ENCODE measurements at regions not wholly inside any gene's neighbourhood (a gene's known extent, or its start where the extent isn't known, plus 50 kb on each side); places are given as distances from the start of the nearest gene placed in this dataset.
"Not testable (repeated sequence)": the region's sequence is repeated elsewhere in the genome, so short reads cannot be mapped to it uniquely, and the experiment has no call there.

- H3K27ac ChIP-seq (ENCODE audit: low read depth, low read length); H3K27me3 Mint-ChIP-seq (ENCODE audit: insufficient read depth); H3K4me3 ChIP-seq (ENCODE audit: low read length); H3K36me3 Mint-ChIP-seq (ENCODE audit: low read depth); H3K4me1 Mint-ChIP-seq; H3K9me3 ChIP-seq (ENCODE audit: control insufficient read depth, low read length); H3K4me3 Mint-ChIP-seq; H3K9ac ChIP-seq (ENCODE audit: extremely low read depth, low read length, poor library complexity, severe bottlenecking); H3K27ac Mint-ChIP-seq; H3K4me1 ChIP-seq (ENCODE audit: control insufficient read depth, insufficient read depth, low read length); H3K27me3 ChIP-seq (ENCODE audit: control insufficient read depth, insufficient read depth, low read length, poor library complexity, severe bottlenecking); H3K36me3 ChIP-seq (ENCODE audit: control insufficient read depth, insufficient read depth, low read length); DNase-seq: not testable (repeated sequence)
- TF ChIP-seq, protein P1, sequence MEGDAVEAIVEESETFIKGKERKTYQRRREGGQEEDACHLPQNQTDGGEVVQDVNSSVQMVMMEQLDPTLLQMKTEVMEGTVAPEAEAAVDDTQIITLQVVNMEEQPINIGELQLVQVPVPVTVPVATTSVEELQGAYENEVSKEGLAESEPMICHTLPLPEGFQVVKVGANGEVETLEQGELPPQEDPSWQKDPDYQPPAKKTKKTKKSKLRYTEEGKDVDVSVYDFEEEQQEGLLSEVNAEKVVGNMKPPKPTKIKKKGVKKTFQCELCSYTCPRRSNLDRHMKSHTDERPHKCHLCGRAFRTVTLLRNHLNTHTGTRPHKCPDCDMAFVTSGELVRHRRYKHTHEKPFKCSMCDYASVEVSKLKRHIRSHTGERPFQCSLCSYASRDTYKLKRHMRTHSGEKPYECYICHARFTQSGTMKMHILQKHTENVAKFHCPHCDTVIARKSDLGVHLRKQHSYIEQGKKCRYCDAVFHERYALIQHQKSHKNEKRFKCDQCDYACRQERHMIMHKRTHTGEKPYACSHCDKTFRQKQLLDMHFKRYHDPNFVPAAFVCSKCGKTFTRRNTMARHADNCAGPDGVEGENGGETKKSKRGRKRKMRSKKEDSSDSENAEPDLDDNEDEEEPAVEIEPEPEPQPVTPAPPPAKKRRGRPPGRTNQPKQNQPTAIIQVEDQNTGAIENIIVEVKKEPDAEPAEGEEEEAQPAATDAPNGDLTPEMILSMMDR (conservative IDR thresholded peaks at IDR 0.05): peak; percentile 47
- 63 to 81% methylated on average over 9 to 30 of the region's 31 CpGs for WGBS, 2 experiments (ENCODE audit: insufficient coverage in 1 of 2, insufficient read length in 1 of 2)
- H3K9me3 Mint-ChIP-seq: peaks cover 10% of the 10 kb centered on the region
Observed at GRCh38 chr2:90237923-90238361, 1546.5 kb downstream of the RPIA start.

DNA sequence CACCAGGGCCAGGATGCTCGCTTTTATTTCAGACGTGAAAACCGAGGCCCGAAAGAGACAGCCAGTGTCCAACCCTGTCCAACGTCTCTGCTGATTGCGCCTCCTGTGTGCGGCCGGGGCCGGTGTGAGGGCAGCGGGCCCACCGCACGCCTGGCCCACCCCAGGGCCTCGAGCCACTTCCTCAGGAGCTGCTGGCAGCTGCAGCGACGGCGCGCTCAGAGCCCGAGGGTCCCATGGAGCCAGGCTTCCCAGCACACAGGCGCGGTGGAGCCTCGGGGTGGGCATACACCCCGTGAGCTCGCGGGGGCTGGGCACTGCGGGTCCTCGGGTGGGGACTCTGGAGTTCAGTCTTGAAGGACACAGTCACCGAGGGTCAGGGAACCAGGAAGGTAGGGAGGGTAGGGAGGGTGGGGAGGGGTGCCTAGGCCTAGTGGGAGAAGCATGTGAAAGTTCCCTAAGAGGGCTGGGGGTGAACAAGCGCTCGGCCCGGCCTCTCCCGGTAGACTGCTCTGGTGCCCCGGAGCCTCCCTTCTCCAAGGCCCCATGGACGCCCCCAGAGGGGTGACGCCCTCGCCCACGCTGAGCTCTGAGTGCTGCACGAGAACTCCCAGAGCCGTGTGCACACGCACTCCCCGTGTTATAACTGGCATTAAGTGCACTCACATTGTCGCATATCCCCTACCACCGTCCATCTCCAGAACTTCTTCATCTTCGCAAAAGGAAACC lies 1547.2 kb downstream of the RPIA start:
- peaks cover 10% of the 10 kb centered on the region for H3K9me3 Mint-ChIP-seq
- H3K36me3 ChIP-seq (ENCODE audit: control insufficient read depth, insufficient read depth, low read length); H3K36me3 Mint-ChIP-seq (ENCODE audit: low read depth); H3K9me3 ChIP-seq (ENCODE audit: control insufficient read depth, low read length); H3K27me3 Mint-ChIP-seq (ENCODE audit: insufficient read depth); H3K4me3 Mint-ChIP-seq; DNase-seq; H3K4me3 ChIP-seq (ENCODE audit: low read length); H3K9ac ChIP-seq (ENCODE audit: extremely low read depth, low read length, poor library complexity, severe bottlenecking); H3K27ac Mint-ChIP-seq; H3K27me3 ChIP-seq (ENCODE audit: control insufficient read depth, insufficient read depth, low read length, poor library complexity, severe bottlenecking); H3K4me1 ChIP-seq (ENCODE audit: control insufficient read depth, insufficient read depth, low read length); H3K4me1 Mint-ChIP-seq; H3K27ac ChIP-seq (ENCODE audit: low read depth, low read length): not testable (repeated sequence)
- WGBS, 2 experiments (ENCODE audit: insufficient coverage in 1 of 2, insufficient read length in 1 of 2): 91 to 98% methylated on average over 9 to 36 of the region's 43 CpGs

DNA sequence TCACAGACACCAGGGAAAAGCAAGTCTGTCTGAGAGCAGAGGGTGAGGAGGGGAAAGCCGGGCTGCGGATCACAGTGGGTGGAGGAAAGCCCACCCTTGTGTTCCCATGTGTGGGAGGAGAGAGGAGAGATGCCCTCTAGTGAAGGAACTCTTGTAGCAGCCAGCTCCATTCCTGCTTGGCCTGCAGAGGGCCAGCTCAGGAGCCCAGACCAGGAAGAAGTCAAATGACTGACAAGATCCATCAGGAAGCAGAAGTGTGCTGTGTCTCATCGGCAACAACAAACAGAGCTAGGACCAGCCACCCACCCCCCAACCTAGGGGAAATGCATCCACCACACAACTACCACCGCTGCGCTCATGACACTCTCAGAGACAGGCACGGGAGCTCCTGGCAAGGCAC lies 1548.3 kb downstream of the RPIA start:
- 67% methylated on average over 5 of the region's 6 CpGs; no CpG with 5 or more reads in 1 of the 2 experiments for WGBS, 2 experiments (ENCODE audit: insufficient coverage in 1 of 2, insufficient read length in 1 of 2)
- H3K4me1 Mint-ChIP-seq; H3K27me3 Mint-ChIP-seq (ENCODE audit: insufficient read depth); DNase-seq; H3K36me3 ChIP-seq (ENCODE audit: control insufficient read depth, insufficient read depth, low read length); H3K36me3 Mint-ChIP-seq (ENCODE audit: low read depth); H3K27ac ChIP-seq (ENCODE audit: low read depth, low read length); H3K4me3 Mint-ChIP-seq; H3K4me1 ChIP-seq (ENCODE audit: control insufficient read depth, insufficient read depth, low read length); H3K9me3 ChIP-seq (ENCODE audit: control insufficient read depth, low read length); H3K9ac ChIP-seq (ENCODE audit: extremely low read depth, low read length, poor library complexity, severe bottlenecking); H3K27ac Mint-ChIP-seq; H3K27me3 ChIP-seq (ENCODE audit: control insufficient read depth, insufficient read depth, low read length, poor library complexity, severe bottlenecking); H3K4me3 ChIP-seq (ENCODE audit: low read length): not testable (repeated sequence)
- TF ChIP-seq, protein P1 (conservative IDR thresholded peaks at IDR 0.05): peak; percentile 52
- H3K9me3 Mint-ChIP-seq: peaks cover 10% of the 10 kb centered on the region

DNA sequence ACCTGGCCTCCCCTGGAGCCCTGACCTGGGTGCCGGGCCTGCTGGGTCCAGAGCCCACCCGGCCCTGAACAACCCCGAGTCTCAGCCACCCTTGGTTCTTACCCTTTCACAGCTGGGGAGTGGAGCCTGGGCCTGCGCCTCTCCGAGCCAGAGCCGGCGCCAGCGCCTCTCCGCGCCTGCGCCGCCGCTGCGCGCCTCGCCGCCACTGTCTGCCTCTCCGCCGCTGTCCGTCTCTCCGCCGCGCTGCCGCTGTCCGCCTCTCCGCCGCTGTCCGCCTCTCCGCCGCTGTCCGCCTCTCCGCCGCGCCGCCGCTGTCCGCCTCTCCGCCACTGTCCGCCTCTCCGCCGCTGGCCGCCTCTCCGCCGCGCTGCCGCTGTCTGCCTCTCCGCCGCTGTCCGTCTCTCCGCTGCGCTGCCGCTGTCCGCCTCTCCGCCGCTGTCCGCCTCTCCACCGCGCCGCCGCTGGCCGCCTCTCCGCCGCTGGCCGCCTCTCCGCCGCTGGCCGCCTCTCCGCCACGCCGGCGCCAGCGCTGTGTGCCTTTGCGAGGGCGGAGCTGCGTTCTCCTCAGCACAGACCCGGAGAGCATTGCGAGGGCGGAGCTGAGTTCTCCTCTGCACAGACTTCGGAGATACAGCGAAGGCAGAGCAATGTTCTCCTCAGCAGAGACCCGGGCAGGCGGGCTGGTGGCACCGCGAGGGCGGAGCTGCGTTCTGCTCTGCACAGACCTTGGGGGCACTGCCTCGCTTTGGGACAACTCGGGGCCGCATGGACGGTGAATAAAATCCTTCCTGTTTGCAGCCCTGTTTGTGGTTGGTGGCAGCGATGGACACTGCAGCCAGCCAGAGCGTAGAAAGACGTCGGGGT lies 1553.7 kb downstream of the RPIA start:
- 13 to 51% methylated on average over 22 to 66 of the region's 94 CpGs for WGBS, 2 experiments (ENCODE audit: insufficient coverage in 1 of 2, insufficient read length in 1 of 2)
- not testable (repeated sequence) for H3K36me3 ChIP-seq (ENCODE audit: control insufficient read depth, insufficient read depth, low read length); H3K36me3 Mint-ChIP-seq (ENCODE audit: low read depth); H3K4me1 ChIP-seq (ENCODE audit: control insufficient read depth, insufficient read depth, low read length); H3K9me3 ChIP-seq (ENCODE audit: control insufficient read depth, low read length); H3K27me3 Mint-ChIP-seq (ENCODE audit: insufficient read depth); H3K9ac ChIP-seq (ENCODE audit: extremely low read depth, low read length, poor library complexity, severe bottlenecking); H3K4me1 Mint-ChIP-seq; DNase-seq; H3K9me3 Mint-ChIP-seq; H3K27me3 ChIP-seq (ENCODE audit: control insufficient read depth, insufficient read depth, low read length, poor library complexity, severe bottlenecking); H3K27ac ChIP-seq (ENCODE audit: low read depth, low read length); H3K4me3 ChIP-seq (ENCODE audit: low read length); H3K27ac Mint-ChIP-seq
- H3K4me3 Mint-ChIP-seq: peak overlapping the region; percentile 56

DNA sequence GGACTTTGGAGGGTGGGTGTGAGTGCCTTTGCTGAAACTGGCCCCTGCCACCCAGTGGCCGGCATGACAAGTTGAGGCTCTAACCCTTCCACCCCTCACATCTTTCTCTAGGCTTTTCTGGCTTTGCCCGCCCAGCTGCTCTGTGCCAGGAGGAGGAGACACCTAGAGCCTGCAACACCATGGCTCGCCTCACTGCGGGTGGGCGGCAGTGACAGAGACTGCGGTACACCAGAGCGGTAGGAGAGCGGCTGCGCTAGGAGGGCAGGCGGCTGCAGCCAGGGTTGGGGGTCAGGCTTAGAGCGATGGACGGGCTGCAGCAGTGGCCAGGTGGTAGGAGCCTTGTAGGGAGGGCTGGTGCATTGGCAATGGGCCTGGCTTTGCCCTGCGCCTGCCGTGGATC lies 1556.9 kb downstream of the RPIA start:
- 99% methylated on average over 7 of the region's 14 CpGs; no CpG with 5 or more reads in 1 of the 2 experiments for WGBS, 2 experiments (ENCODE audit: insufficient coverage in 1 of 2, insufficient read length in 1 of 2)
- not testable (repeated sequence) for H3K27me3 ChIP-seq (ENCODE audit: control insufficient read depth, insufficient read depth, low read length, poor library complexity, severe bottlenecking); H3K27ac ChIP-seq (ENCODE audit: low read depth, low read length); H3K4me3 Mint-ChIP-seq; H3K27me3 Mint-ChIP-seq (ENCODE audit: insufficient read depth); H3K36me3 ChIP-seq (ENCODE audit: control insufficient read depth, insufficient read depth, low read length); H3K9ac ChIP-seq (ENCODE audit: extremely low read depth, low read length, poor library complexity, severe bottlenecking); DNase-seq; H3K36me3 Mint-ChIP-seq (ENCODE audit: low read depth); H3K4me1 Mint-ChIP-seq; H3K27ac Mint-ChIP-seq; H3K4me1 ChIP-seq (ENCODE audit: control insufficient read depth, insufficient read depth, low read length); H3K9me3 Mint-ChIP-seq; H3K9me3 ChIP-seq (ENCODE audit: control insufficient read depth, low read length); H3K4me3 ChIP-seq (ENCODE audit: low read length)
